Parathyroid adenoma (tissue), 2 donors: ENCODE measurements at regions not wholly inside any gene's neighbourhood (a gene's known extent, or its start where the extent isn't known, plus 50 kb on each side); places are given as distances from the start of the nearest gene placed in this dataset.

ENCODE experiments used
- H2AFZ ChIP-seq: fragments of 300-600 bp; sonication (generic); one replicate; pipeline ENCODE4 v1.7.0; 2017; ENCODE audit warnings: antibody characterized with exemption, mild to moderate bottlenecking
- H3K27ac ChIP-seq: fragments of 300-600 bp; sonication (generic); one replicate; pipeline ENCODE4 v1.7.0; 2017
- H3K27me3 ChIP-seq: fragments of 300-600 bp; sonication (generic); one replicate; pipeline ENCODE4 v1.7.0; 2017; ENCODE audit warnings: low read length; ENCODE audit not compliant: control insufficient read depth, insufficient read depth
- H3K36me3 ChIP-seq: fragments of 300-600 bp; sonication (generic); one replicate; pipeline ENCODE4 v1.7.0; 2017; ENCODE audit warnings: low read length; ENCODE audit not compliant: control insufficient read depth, insufficient read depth
- H3K4me1 ChIP-seq: fragments of 300-600 bp; sonication (generic); one replicate; pipeline ENCODE4 v1.7.0; 2017; ENCODE audit warnings: control low read depth
- H3K4me2 ChIP-seq: fragments of 300-600 bp; sonication (generic); one replicate; pipeline ENCODE4 v1.7.0; 2017; ENCODE audit warnings: low read length
- H3K4me3 ChIP-seq: fragments of 300-600 bp; sonication (generic); one replicate; pipeline ENCODE4 v1.7.0; 2017; ENCODE audit warnings: low read depth, low read length
- H3K79me2 ChIP-seq: fragments of 300-600 bp; sonication (generic); one replicate; pipeline ENCODE4 v1.7.0; 2017; ENCODE audit warnings: control low read depth
- H3K9ac ChIP-seq: fragments of 300-600 bp; sonication (generic); one replicate; pipeline ENCODE4 v1.7.0; 2017; ENCODE audit warnings: mild to moderate bottlenecking
- H3K9me3 ChIP-seq: fragments of 300-600 bp; sonication (generic); one replicate; pipeline ENCODE4 v1.7.0; 2017; ENCODE audit warnings: low read length; ENCODE audit not compliant: control insufficient read depth
- TF ChIP-seq, protein P1 (sequence below): fragments of 300-600 bp; sonication (generic); IDR thresholded peaks from one replicate; pipeline ENCODE4 v1.7.0; 2017; ENCODE audit warnings: antibody characterized with exemption, mild to moderate bottlenecking
- donor health status: primary hyperparathyroidism.

DNA sequence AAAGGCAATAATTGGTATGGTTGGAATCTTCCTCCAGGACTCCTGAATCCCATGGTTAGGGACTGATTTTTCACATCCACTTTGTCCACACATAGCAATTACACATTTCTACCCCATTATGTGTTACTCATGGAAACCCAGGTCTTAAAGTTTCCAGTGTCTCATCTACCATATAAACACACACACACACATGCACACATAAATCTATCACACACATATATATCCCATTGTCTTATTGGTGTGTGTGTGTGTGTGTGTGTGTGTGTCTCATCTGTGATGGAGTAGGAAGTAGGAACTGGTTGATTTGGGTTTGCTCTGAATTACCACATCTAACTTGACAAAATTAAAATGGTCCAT, 525.4 kb downstream of the FUT8 start:
- no peak overlapping the region for H2AFZ ChIP-seq
- no peak overlapping the region for H3K9ac ChIP-seq
- H3K4me2 ChIP-seq = no peak overlapping the region
- no peaks in the 10 kb centered on the region for H3K36me3 ChIP-seq
- H3K27ac ChIP-seq = no peak overlapping the region
- no peaks in the 10 kb centered on the region for H3K79me2 ChIP-seq
- H3K27me3 ChIP-seq = no peaks in the 10 kb centered on the region
- H3K9me3 ChIP-seq = no peaks in the 10 kb centered on the region
- TF ChIP-seq, protein P1, sequence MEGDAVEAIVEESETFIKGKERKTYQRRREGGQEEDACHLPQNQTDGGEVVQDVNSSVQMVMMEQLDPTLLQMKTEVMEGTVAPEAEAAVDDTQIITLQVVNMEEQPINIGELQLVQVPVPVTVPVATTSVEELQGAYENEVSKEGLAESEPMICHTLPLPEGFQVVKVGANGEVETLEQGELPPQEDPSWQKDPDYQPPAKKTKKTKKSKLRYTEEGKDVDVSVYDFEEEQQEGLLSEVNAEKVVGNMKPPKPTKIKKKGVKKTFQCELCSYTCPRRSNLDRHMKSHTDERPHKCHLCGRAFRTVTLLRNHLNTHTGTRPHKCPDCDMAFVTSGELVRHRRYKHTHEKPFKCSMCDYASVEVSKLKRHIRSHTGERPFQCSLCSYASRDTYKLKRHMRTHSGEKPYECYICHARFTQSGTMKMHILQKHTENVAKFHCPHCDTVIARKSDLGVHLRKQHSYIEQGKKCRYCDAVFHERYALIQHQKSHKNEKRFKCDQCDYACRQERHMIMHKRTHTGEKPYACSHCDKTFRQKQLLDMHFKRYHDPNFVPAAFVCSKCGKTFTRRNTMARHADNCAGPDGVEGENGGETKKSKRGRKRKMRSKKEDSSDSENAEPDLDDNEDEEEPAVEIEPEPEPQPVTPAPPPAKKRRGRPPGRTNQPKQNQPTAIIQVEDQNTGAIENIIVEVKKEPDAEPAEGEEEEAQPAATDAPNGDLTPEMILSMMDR = no peak
- H3K4me1 ChIP-seq = no peaks in the 10 kb centered on the region
- no peak overlapping the region for H3K4me3 ChIP-seq

DNA sequence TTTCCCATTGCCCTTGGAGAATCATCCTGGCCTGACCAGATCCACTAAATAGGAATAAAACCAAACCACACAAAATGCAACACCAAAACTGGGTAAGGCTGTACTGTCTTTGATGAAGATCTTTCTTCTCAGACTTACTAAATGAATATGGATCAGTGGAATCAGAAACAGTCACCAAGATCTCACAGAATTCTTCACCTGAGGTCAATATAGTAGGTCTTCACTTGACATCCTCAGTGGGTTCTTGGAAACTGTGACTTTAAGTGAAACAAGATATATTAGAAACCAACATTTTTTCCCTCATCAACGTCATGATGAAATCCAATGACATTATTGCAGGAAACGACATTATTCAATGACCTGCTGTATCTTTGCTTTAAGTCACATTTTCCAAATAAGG, 526.2 kb downstream of the FUT8 start:
- Histone ChIP-seq H3K79me2 (no peaks in the 10 kb centered on the region), H3K9me3 (no peaks in the 10 kb centered on the region), H3K9ac (no peak overlapping the region), H3K27me3 (no peaks in the 10 kb centered on the region), H3K4me2 (no peak overlapping the region), H3K36me3 (no peaks in the 10 kb centered on the region), H3K4me3 (no peak overlapping the region), H3K4me1 (no peaks in the 10 kb centered on the region), H3K27ac (no peak overlapping the region), H2AFZ (no peak overlapping the region)
- TF ChIP-seq, protein P1 = no peak

DNA sequence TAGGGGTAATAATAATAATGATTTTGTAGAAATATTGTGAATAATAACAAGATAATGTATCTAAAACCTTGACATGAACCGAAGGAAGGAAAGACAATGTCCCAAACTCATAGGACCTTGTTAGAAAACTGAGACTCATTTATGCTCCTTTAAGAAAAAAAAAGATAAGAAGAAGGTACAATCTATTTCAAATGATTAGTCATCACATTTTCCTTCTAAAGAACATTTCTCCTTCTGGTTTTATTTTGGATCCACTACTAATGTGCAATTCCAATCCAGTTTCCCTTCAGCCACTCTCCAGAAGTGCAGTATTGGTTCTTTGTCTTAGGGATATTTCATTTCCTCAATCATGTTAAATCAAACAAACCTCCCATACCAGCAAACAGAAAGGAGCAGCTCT, 526.7 kb downstream of the FUT8 start:
- H3K9ac ChIP-seq = no peak overlapping the region
- no peaks in the 10 kb centered on the region for H3K27me3 ChIP-seq
- TF ChIP-seq, protein P1 = no peak
- H3K4me2 ChIP-seq = no peak overlapping the region
- no peak overlapping the region for H3K4me3 ChIP-seq
- no peaks in the 10 kb centered on the region for H3K36me3 ChIP-seq
- H2AFZ ChIP-seq = no peak overlapping the region
- H3K27ac ChIP-seq = no peak overlapping the region
- no peaks in the 10 kb centered on the region for H3K79me2 ChIP-seq
- no peaks in the 10 kb centered on the region for H3K9me3 ChIP-seq
- no peaks in the 10 kb centered on the region for H3K4me1 ChIP-seq

DNA sequence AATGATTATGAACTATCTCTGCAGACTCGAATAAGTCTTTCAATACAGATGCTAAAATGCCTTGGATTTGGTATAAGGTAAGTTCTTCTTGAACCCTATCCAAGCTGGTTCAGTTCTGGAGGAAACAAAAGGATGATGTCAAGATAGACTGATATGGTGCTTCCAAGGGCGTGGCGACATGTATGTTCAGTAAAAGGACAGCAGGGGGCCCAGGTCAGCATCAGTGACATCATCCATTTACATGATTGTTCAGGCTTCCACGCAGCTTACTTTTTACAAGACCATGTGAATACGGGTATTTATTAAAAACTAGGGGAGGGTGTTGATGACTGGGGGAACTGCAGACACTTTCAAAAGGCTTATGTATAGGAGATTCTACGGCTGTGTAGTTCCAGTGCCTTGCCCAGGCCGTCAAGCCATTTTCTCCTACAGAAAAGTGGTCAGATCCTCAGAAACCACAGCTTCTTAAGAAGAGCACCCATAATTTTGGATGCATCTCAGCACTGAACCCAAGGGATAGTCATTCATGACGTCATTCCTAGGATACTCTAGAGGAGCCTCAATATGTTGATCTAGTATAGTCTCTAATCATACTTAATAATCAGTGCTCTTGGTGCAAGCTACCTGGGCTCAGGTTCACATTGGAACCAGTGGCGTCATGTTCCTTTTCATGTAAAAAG, 527.7 kb downstream of the FUT8 start:
- no peaks in the 10 kb centered on the region for H3K36me3 ChIP-seq
- no peak overlapping the region for H3K4me3 ChIP-seq
- H3K79me2 ChIP-seq = no peaks in the 10 kb centered on the region
- no peaks in the 10 kb centered on the region for H3K4me1 ChIP-seq
- H3K9ac ChIP-seq = no peak overlapping the region
- no peak overlapping the region for H2AFZ ChIP-seq
- TF ChIP-seq, protein P1 = no peak
- no peak overlapping the region for H3K4me2 ChIP-seq
- H3K9me3 ChIP-seq = no peaks in the 10 kb centered on the region
- H3K27me3 ChIP-seq = no peaks in the 10 kb centered on the region
- no peak overlapping the region for H3K27ac ChIP-seq

DNA sequence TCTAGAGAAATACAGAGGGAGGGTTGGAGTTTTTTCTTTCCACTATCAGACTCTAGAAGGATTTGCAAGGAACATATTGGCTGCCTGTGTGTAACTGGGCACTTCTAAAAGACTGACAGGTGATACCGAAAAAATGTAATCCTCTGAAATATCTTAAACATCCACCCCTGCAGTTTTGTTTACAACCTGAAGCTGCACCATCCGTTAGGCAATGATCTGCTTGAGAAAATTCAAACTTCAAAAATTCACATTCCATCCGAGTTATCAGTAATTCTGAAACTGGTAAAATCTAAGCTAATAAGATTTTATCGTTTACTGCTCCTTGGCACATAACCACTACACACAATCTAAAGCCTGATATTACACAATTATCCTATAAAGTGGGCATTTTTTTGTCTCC, 528.6 kb downstream of the FUT8 start:
- no peaks in the 10 kb centered on the region for H3K27me3 ChIP-seq

More for the DNA sequence above, 528.6 kb downstream of the FUT8 start:
- TF ChIP-seq, protein P1 = no peak
- H3K36me3 ChIP-seq = no peaks in the 10 kb centered on the region
- H2AFZ ChIP-seq = no peak overlapping the region
- no peaks in the 10 kb centered on the region for H3K9me3 ChIP-seq
- H3K79me2 ChIP-seq = no peaks in the 10 kb centered on the region
- H3K27ac ChIP-seq = no peak overlapping the region
- no peak overlapping the region for H3K4me2 ChIP-seq
- no peak overlapping the region for H3K4me3 ChIP-seq
- H3K9ac ChIP-seq = no peak overlapping the region
- H3K4me1 ChIP-seq = no peaks in the 10 kb centered on the region
